ENCODE measurements at regions not wholly inside any gene's neighbourhood (a gene's known extent, or its start where the extent isn't known, plus 50 kb on each side); places are given as distances from the start of the nearest gene placed in this dataset.

DNA sequence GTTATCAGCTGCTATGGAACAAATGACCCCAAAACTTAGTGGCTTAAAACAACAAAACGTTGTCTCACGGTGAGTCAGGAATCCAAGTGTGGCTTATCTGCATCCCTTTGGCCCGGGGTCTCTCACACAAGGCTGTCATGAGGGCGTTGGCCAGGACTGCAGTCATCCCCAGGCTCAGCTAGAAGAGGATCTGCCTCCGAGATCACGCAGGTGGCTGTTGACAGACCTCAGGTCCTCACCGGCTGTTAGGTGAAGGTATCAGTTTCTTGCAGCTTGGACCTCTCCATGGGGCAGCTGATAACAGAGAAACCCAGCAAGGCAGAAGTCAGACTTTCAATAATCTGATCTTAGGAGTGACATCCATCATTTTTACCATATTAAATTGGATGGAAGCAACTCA lies 52.7 kb upstream of the SYT6 start:
- no peaks in the 10 kb centered on the region for H3K9me3 ChIP-seq
- TF ChIP-seq, protein P1, sequence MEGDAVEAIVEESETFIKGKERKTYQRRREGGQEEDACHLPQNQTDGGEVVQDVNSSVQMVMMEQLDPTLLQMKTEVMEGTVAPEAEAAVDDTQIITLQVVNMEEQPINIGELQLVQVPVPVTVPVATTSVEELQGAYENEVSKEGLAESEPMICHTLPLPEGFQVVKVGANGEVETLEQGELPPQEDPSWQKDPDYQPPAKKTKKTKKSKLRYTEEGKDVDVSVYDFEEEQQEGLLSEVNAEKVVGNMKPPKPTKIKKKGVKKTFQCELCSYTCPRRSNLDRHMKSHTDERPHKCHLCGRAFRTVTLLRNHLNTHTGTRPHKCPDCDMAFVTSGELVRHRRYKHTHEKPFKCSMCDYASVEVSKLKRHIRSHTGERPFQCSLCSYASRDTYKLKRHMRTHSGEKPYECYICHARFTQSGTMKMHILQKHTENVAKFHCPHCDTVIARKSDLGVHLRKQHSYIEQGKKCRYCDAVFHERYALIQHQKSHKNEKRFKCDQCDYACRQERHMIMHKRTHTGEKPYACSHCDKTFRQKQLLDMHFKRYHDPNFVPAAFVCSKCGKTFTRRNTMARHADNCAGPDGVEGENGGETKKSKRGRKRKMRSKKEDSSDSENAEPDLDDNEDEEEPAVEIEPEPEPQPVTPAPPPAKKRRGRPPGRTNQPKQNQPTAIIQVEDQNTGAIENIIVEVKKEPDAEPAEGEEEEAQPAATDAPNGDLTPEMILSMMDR (IDR thresholded peaks at IDR 0.05): no peak
- no peak for ATAC-seq (ENCODE audit: insufficient number of reproducible peaks, low FRiP score, low read depth)
- H3K4me1 ChIP-seq (ENCODE audit: control insufficient read depth in 1 of 2, low read depth in 2 of 2): no peaks in the 10 kb centered on the region
- H3K27ac ChIP-seq: no peak overlapping the region
- no peak for DNase-seq (ENCODE audit: low spot score)
- no peaks in the 10 kb centered on the region for H3K27me3 ChIP-seq (replicated peaks; ENCODE audit: insufficient read depth)
- no peak overlapping the region for H3K4me3 ChIP-seq
- H3K36me3 ChIP-seq: no peaks in the 10 kb centered on the region

DNA sequence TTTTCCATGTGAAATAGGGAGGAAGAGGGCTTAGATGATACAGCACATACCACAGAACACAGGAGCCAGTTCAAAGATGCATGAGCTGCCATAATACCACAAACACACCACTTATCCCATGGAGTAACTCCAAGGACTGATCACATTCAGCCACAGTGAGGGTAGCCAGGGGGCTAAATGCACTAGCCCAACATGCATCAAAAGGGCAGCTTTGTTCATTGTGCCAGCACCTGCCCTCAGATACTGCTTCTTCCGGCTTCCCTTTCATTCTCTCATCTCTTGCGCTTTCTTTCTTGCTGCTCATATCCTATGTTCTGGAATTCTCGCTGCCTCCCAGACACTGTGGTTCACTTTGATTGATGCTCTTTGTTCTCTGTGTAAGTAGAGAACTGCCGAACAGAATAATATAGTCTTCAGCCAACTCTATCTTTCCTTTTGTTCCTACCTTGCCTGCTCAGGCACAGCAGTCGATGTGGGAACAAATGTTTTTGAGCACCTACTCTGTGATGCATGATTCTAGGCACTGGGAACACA lies 50.0 kb upstream of the SYT6 start:
- H3K27me3 ChIP-seq (replicated peaks; ENCODE audit: insufficient read depth): no peaks in the 10 kb centered on the region
- DNase-seq (ENCODE audit: low spot score) (no peak), ATAC-seq (ENCODE audit: insufficient number of reproducible peaks, low FRiP score, low read depth) (no peak)
- no peaks in the 10 kb centered on the region for H3K36me3 ChIP-seq
- TF ChIP-seq, protein P1 (IDR thresholded peaks at IDR 0.05): no peak
- no peaks in the 10 kb centered on the region for H3K4me1 ChIP-seq (ENCODE audit: control insufficient read depth in 1 of 2, low read depth in 2 of 2)
- H3K9me3 ChIP-seq: no peaks in the 10 kb centered on the region
- no peak overlapping the region for H3K4me3 ChIP-seq
- H3K27ac ChIP-seq: no peak overlapping the region
